Astrocyte of the hippocampus (primary cell): ENCODE measurements at regions not wholly inside any gene's neighbourhood (a gene's known extent, or its start where the extent isn't known, plus 50 kb on each side); places are given as distances from the start of the nearest gene placed in this dataset.
"Not testable (repeated sequence)": the region's sequence is repeated elsewhere in the genome, so short reads cannot be mapped to it uniquely, and the experiment has no call there.

Experiments
- DNase-seq: peaks from one replicate; pipeline ENCODE4 v3.0.0; 2011; ENCODE audit warnings: low read depth, low spot score

DNA sequence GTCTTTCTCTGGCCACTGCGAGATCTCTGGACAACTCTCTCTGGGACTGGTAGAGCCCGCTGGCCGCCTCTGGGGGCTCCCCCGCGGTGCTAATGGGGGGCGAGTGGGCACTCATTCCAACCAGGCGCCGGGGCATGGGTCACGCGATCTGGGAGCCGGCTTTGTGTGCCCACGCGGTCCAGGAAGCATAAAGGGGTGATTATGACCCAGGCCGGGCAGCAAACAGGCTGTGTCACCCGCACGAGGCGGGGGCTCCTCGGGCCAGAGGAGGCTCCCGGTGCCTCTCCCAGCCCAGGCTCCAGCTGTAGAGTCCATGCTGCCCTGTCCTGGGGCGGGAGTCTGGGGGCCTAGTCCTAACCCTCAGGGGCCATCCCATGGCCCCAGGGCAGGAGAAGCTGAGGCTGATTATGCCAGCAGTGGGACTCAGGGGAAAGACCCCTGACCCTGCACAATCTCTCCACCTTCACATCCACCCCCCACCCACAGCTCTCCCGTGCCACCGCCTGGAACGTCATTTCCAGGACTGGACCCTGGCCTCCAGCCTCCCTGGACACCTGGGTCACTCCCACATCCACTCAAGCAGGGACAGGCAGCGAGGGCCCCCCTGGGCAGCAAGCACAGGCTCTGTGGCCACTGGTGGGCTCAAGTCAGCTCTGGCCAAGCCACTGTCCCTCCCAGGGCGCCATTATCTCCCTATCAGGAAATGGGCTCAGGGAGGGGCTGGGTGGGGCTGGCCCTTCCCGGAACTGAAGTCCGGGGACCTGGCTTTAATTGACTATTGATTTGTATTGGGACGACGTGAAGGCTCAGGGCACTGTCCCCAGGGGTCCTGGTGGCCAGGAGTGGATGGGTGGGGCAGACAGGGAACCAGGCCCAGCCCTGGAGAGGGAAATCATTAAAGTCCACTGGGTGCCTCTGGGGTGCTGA lies 50.0 kb downstream of the PTPRS start:
- no peak for DNase-seq

DNA sequence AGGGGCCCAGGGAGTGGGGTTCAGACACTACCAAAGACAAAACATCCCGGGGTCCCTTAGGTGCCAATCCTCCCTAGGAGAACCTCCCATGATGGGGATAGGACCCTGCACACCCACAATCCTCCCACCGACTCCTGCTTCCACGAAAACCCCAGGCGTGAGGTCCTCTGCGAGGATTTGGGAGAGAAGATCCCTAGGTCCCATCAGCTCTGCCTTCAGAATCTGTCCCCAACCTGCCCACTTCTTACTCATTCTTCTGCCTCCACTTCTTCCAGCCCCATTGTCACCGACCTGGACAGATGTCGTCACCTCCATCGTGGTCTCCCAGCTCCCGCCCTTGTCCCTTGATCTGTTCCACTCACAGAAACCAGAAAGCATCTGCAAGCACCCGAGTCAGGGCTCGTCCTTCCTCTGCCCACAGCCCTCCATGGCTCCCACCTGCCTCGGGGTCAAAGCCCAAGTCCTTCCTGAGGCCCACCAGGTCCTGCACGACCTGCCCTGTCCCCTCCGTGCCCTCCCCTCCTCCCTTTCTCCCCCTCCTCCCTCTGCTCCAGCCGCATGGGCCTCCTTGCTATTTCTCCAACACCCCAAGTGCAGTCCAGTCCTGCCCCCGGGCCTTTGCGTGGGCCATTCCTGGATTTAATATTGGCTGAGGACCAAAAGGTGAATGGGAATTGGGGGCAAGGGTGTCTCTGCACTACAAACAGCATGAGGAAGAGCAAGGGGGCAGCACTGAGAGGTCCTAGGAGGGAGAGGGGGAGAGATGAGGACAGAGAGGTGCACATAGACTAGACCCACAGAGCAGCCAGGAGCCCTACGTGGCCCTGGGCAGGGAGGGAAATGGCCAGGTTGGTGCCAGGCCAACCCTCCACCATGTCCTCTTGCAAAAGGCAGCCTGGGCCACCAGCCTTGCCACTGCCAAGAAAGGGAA lies 51.3 kb downstream of the PTPRS start:
- no peak for DNase-seq

DNA sequence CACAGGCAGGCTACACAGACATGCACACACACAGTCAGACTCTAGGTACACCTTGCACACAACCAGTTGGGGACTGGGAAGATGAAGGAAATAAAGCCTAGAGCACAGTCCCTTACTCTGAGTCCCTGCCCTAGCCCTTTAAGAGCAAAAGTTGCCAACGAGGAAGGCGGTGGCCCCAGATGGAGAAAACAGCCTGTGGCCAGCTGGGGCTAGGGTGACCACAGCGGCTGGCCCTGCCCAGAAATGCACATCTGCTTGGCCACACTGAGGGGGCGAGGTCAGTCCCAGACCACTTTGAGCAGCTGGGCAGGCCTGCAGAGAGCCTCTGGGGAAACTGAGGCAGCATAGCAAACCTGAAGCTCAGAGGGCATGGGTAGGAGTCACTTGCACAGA lies 52.3 kb downstream of the PTPRS start:
- no peak for DNase-seq

DNA sequence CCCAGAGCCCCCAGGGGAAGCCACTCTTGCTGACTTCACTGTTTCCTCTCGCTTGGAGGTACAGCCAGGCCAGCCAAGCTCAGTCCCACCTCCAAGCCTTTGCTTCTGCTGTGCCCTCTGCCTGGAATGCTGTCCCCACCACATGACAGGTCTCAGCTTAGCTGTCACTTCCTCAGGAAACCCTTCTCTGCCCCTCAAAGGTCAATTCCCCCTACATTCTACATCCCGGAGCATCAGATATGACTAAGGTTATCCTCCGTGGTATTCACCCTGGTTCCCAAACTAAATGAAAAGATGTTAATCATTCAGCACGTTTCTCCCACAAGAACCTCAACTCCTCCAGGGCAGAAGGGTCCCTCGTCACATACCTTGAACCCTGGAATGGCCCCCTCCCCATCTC lies 53.5 kb downstream of the PTPRS start:
- no peak for DNase-seq

DNA sequence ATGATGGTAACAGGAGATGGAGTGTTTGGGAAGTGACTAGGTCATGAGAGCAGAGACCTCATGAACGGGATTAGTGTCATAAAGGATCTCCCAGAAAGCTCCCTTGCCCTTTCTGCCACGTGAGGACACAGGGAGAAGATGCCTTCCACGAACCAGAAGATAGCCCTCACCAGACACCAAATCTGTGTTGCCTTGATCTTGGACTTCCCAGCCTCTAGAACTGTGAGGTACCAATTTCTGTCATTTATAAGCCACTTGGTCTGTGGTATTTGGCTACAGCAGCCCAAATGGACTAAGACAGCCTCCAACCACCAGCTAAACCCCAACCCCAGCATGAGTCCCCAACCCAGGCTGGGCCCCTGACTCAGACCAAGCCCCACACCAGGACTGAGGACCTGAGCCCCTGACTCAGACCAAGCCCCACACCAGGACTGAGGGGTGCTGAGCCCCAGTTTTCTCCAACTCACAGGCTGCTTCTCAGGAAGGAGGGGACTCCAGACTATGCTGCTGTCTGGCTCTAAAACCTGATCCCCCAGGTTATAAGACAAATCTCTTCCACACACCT lies 54.1 kb downstream of the PTPRS start:
- DNase-seq: no peak

DNA sequence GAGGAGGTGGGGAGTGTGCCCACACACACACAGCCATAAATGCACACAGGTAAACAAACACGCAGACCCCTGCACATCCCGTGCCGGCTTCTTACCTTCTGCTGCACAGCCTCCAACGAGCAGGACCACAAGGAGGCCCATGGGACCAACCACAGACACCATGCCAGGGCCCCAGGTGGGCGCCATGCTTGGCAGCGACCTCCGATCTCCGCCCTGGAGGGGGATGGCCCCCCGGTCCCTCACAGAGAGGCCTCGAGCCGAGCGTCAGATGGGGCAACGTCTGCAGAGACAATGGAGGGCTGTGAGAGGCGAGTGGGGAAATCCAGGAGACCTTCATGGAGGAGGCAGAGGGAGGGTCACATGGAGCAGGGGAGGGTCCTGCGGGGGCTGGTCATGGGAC lies 54.7 kb downstream of the PTPRS start:
- no peak for DNase-seq

DNA sequence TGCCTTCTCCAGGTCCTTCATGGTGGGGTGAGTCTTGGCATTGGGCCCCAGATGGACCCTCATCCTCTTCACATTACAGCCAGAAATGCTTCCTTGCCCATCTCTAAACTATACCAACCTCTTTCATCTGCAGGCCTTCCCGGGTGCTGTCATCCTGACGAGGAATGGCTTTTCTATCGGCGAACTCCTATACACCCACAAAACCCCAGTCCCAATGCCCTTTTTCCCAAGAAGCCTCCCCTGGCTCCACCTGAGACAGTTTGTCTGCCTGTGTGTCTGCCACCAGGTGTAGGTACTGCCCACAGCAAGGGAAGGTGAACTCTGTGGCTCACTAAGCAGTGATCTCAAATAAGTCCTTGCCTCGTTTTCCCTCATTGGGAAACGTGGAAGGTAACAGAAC lies 55.3 kb downstream of the PTPRS start:
- no peak for DNase-seq

DNA sequence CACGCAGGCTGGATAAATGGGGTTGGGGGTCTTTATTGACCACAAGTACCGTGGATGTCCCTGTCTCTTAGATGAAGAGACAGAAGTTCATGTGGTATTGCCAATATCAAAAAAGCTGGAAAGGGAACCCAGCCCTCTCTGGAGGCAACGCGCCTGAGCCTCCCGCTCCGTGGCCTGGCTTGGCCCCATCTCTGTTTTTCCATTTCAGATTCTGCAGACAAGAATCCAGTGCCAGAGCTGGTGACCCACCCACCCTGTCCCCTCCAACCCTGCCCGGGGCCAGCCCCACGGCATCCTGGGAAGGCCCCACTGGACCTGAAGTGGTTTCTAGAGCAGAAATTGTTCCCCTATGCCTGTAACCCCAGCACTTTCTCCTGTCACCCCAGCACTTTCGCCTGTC lies 57.7 kb downstream of the PTPRS start:
- DNase-seq: no peak

DNA sequence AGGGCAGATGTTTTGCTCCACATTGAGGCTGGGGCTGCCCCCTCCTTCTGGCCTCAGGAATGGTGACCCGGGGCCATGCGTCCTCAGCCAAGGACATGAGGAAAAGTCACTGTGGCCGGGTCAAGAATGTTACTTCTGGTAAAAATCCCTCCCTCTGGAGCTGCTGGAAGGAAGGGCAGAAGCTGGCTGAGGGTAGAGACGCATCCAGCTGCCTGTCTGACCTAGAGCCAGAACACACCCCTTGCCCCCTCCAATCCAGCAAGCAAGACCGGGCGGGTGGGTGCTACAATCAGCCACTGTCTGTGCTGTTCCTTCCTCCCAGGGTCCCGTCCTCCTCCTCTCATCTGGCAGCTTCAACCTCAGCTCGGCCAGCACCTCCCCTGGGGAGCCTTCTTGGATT lies 59.0 kb downstream of the PTPRS start:
- DNase-seq: no peak

DNA sequence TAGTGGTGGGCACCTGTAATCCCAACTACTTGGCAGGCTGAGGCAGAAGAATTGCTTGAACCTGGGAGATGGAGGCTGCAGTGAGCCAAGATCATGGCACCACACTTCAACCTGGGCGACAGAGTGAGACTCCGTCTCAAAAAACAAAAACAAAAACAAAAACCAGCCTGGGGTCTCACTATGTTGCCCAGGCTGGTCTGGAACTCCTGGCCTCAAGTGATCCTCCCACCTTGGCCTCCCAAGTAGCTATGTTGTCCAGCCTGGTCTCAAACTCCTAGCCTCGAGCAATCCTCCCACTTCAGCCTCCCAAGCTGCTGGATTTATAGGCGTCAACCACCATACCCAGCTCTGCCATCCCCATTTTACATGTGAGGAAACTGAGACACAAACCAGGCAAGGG lies 64.9 kb downstream of the PTPRS start:
- DNase-seq: not testable (repeated sequence)

DNA sequence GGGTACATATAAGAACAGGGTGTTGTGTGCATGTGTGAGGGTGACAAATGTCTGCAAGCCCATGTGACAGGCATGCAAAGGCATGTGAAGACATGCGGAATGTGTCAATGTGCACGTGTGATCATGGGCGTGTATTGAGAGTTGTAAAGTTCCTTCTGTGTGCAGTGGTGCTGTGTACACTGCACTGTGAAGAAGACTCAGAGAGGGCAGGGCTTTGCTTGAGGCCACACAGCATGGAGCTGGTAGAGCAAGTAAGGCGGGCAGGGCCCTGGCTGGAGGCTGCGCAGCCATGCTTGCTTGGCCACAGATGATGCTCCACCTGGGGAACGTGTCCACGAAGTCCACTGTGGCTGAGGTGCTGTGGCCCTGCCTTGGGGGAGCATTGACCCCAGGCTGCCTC lies 66.8 kb downstream of the PTPRS start:
- no peak for DNase-seq

DNA sequence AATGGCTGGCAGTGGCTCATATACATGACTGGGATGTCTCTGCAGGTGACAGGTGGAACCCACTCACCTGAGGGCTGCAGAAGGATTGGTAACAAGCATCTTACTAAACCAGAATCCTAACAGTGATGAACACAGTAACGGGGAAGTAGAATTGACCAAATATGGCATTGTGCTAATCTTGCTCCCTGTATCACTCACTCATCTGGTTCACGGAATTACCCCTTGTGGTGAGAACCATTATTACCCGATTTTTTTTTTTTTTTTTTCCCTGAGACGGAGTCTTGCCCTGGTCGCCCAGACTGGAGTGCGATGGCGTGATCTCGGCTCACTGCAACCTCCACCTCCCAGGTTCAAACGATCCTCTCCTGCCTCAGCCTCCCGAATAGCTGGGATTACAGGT lies 69.5 kb downstream of the PTPRS start:
- no peak for DNase-seq

DNA sequence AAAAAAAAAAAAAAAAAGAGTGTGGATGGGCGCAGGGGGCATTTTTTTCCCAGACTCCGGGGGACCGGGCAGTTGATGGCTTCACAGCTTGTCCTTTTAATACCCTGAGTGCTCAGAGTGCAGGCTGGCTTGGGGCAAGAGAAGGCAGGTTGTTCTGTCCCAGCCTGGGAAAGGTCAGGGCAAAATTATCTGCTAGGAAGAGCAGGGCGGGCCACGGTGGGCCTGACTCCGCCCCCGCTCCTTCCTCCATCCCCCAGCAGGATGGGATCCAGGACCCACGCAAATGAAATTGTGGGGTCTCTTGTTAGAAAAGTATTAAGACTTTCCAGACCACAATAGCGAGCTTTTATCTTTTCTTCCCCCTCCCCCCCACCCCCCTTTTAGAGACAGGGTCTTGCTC lies 70.7 kb downstream of the PTPRS start:
- no peak for DNase-seq

DNA sequence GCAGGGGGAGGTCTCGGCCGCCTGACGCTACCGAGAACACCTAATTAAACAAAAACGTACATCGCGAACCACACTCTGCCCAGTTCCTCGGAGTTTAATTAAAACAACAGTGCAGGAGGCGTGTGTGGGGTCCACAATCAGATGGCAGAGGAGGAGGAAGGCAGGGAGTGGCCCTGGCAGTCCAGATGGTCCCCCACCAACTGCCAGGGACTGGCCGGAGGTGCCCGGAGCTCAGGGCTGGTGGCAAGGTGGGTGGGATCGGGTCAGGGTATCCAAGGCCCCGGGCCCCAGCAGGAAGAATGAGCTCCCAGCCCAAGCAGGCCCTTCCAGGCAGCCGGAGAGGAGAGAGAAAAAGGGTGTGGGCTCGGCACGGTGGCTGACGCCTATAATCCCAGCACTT lies 71.3 kb downstream of the PTPRS start:
- no peak for DNase-seq

DNA sequence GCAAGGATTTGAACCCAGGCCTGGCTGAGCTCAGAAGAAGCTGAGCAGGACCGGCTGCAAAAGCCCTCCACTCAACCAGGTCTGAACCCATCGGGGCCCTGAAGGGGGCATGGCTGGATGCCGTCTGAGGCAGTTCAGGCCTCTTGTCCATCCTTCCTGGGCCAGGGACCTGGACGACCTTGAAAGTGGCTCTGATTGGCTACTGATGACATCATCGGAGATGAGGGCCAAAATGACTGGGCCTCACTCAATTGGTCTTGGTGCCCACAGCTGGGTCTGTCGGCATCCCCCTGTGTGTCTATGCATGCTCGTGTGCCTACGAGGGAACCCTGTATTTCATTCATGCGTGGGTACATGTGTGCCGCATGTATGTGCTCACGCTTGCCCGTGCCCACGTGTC lies 71.8 kb downstream of the PTPRS start:
- no peak for DNase-seq

DNA sequence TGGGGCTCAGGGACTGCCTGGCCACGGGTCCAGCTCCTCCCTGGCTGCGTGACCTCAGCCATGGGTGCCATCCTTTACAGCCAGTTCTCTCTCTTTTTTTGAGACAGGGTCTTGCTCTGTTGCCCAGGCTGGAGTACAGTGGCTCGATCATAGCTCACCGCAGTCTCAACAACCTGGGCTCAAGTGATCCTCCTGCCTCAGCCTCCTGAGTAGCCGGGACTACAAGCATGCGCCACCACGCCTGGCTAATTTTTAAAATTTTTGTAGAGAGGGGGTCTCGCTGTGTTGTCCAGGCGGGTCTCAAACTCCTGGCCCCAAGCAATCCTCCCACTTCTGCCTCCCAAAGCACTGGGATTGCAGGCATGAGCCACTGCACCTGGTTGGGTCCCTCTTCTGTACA lies 75.4 kb downstream of the PTPRS start:
- no peak for DNase-seq

DNA sequence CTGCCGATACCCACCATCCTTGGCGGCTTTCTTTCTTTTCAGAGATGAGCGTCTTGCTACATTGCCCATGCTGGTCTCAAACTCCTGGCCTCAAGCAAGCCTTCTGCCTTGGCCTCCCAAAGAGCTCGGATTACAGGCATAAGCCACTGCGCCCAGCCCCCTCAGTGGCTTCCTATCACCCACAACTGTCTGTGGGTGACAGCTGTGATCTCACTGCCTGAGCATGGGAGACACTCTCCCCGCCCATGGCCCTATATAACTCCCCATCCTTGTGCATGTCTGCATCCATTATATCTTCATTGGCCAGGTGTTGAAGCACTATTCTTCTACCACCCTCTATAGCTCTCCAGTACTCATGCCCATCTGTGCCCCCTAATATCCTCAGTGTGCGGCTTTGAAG lies 76.2 kb downstream of the PTPRS start:
- DNase-seq: no peak

DNA sequence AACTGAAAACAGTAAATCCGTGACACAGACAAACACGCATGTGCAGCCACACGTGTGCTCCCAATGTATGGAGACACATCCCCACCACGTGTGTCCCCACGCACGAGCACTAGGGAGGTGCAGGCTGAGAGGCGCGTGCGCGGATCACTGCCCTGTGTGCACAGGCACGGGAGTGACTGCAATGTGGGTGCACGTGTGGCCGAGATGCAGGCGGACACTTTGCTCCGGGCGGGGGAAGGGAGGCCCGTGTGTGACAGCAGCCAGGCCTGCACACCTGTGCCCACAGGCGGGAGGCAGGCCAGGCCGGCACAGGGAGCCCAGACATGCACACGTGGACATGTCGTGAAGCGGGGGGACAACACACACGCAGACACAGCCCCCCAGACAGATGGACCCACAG lies 77.0 kb downstream of the PTPRS start:
- no peak for DNase-seq

DNA sequence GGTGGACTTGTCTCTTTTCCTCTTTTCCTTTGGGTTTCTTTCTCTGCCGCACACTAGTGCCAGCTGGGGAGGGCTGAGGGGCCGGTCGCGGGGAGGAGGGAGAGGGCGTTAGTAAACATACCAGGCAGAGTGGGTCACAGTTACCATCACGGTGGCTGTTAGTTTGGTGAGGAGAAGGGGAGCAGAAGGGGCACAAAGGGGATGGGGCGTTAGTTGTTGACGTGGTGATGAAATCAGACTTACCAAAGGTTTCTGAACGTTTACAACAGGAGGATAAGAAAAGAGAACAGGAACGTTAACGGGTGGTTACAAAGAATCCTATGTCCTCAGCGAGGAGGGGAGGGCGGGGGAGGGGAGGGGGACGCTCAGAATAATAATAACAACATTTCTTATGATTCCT lies 77.9 kb downstream of the PTPRS start:
- no peak for DNase-seq

DNA sequence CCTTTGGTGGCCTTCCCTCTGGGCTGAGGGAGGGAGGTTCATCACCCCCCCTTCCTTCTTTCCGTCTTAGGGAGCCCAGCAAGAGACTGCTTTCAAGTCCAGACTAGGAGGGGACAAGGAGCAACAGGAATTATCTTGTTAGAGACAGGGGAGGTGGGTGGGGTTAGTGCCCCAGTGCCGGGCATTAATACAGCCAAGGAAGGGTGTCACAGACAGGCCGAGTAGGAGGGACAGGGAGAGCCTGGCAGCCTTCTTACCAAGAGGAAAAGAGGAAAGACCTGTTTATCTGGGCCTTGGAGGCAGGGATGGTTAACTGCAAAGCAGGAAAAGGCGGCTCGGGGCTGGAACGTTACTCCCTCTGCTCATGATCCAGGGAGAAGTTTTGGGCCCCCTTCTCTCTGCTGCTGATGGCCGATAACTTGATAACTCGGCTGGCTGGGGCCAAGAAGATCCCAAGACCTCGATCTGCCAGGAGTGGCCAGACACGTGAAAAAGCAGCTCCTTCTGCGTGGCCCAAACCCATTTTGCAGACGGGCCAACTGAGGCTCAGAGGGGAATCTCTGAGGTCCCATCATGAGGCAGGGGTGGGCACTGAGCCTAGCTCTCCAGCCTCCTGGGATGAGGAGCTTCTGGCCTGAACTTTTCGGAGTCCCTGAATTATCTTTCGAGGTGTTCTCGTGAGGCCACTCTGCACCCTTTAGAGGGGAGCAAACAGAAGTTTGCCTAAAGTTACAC lies 79.3 kb downstream of the PTPRS start:
- no peak for DNase-seq

DNA sequence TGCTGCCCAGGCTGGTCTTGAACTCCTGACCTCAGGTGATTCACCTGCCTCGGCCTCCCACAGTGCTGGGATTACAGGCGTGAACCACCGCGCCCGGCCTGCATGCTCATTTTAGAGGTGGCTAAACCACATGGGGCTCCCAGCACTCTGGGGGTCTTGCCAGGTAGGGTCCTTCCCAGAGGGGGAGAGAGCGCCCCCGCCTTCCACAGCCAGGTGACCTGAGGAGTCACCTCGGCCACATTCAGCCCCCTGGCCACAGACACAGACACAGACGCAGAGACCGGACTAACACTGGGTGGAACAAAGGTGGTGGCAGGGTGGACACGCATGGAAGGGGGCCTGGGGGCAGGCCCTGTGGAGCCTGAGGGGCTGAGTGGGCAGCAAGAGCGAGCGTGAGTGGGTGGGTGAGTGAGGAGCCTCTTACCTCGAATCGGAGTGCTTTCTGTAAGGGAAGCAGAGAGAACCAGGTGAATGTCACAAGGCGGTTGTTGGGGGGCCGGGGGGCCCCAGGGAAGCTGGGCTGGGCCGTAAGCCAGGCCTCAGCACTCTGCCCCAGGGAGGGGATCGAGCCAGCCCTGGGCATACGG lies 80.1 kb downstream of the PTPRS start:
- DNase-seq: no peak
